OCI-LY1 (cell line): ENCODE measurements at regions not wholly inside any gene's neighbourhood (a gene's known extent, or its start where the extent isn't known, plus 50 kb on each side); places are given as distances from the start of the nearest gene placed in this dataset.

Source experiments
- H2AFZ ChIP-seq: fragments of 200-600 bp; sonication (generic), shearing (Covaris generic); 2 replicates; pipeline ENCODE4 v1.6.0; 2014; ENCODE audit warnings: antibody characterized with exemption, mild to moderate bottlenecking, low read length
- H3F3A ChIP-seq: fragments of 200-600 bp; sonication (generic), shearing (Covaris generic); 2 replicates; pipeline ENCODE4 v1.6.0; 2014; ENCODE audit warnings: mild to moderate bottlenecking, antibody characterized with exemption, low read length, moderate library complexity; ENCODE audit not compliant: insufficient read depth
- H3K27ac ChIP-seq: fragments of 200-600 bp; sonication (generic); 2 replicates; pipeline ENCODE4 v1.5.1; 2014; ENCODE audit warnings: low read length, mixed run types, mild to moderate bottlenecking, low read depth; ENCODE audit not compliant: poor library complexity, severe bottlenecking
- H3K27me3 ChIP-seq: fragments of 200-600 bp; sonication (generic); 2 replicates; pipeline ENCODE4 v1.6.0; 2014; ENCODE audit warnings: antibody characterized with exemption, mild to moderate bottlenecking, low read length, moderate library complexity; ENCODE audit not compliant: insufficient read depth
- H3K36me3 ChIP-seq: fragments of 200-600 bp; sonication (generic); 2 replicates; pipeline ENCODE4 v1.6.1; 2014; ENCODE audit warnings: mild to moderate bottlenecking, antibody characterized with exemption, low read length, moderate library complexity, mixed read lengths; ENCODE audit not compliant: insufficient read depth
- H3K4me1 ChIP-seq: fragments of 200-600 bp; sonication (generic); 2 replicates; pipeline ENCODE4 v1.5.1; 2014; ENCODE audit warnings: mild to moderate bottlenecking, low read length, moderate library complexity; ENCODE audit not compliant: insufficient read depth, severe bottlenecking
- H3K4me2 ChIP-seq: fragments of 200-600 bp; sonication (generic), shearing (Covaris generic); 2 replicates; pipeline ENCODE4 v1.6.1; 2014; ENCODE audit warnings: low read length
- H3K4me3 ChIP-seq: fragments of 200-600 bp; sonication (generic); 2 replicates; pipeline ENCODE4 v1.5.1; 2014; ENCODE audit warnings: low read length, low read depth, mild to moderate bottlenecking, mixed read lengths; ENCODE audit not compliant: poor library complexity, severe bottlenecking
- H3K79me2 ChIP-seq: fragments of 200-600 bp; shearing (Covaris generic); 2 replicates; pipeline ENCODE4 v1.6.1; 2016; ENCODE audit warnings: mixed run types, low read length, mixed read lengths; ENCODE audit not compliant: insufficient read depth
- H3K9ac ChIP-seq: fragments of 200-600 bp; sonication (generic), shearing (Covaris generic); 2 replicates; pipeline ENCODE4 v1.6.1; 2014; ENCODE audit warnings: mild to moderate bottlenecking, low read length, mixed read lengths
- H3K9me2 ChIP-seq: fragments of 200-600 bp; sonication (generic), shearing (Covaris generic); 2 replicates; pipeline ENCODE4 v1.6.1; 2014; ENCODE audit warnings: low read depth, mild to moderate bottlenecking, low read length, mixed read lengths
- H3K9me3 ChIP-seq: fragments of 200-600 bp; shearing (Covaris generic); 2 replicates; pipeline ENCODE4 v1.6.1; 2014; ENCODE audit warnings: low read length, mixed read lengths
- H4K20me1 ChIP-seq: fragments of 200-600 bp; sonication (generic), shearing (Covaris generic); 2 replicates; pipeline ENCODE4 v1.6.0; 2016; ENCODE audit warnings: mild to moderate bottlenecking, low read length; ENCODE audit not compliant: insufficient read depth
- EZH2 ChIP-seq: fragments of 200-600 bp; sonication (generic), shearing (Covaris generic); IDR thresholded peaks from 2 replicates; pipeline ENCODE4 v1.8.0; 2017; ENCODE audit warnings: borderline replicate concordance, mixed run types, mild to moderate bottlenecking, antibody characterized with exemption, low read length, moderate library complexity, mixed read lengths
- TF ChIP-seq, protein P1 (sequence below): fragments of 200-600 bp; sonication (generic), shearing (Covaris generic); IDR thresholded peaks from 2 replicates; pipeline ENCODE4 v1.5.1; 2017; ENCODE audit warnings: mild to moderate bottlenecking, antibody characterized with exemption, low read length, moderate library complexity, mixed read lengths

DNA sequence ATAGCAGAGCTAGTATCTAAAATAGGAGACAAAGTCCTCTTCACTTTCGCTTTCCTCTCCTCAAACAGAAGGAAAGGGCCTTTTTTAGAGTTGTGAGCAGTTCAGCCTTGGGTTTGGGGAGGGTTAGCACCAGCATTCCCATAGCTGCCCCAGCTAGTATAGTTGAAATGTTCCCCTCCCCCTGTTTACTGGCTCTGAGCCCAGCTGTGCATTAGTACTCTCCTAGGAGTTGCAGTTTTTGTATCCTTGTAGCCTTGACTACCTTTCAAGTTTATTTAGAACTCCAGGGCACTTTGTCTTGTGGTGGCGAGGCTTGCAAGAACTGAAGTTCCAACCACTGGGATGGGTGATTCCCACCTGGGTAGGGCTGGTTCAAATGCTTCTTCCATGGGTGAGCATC, 245.1 kb upstream of the NAALADL2 start:
- TF ChIP-seq EZH2: no peak
- TF ChIP-seq, protein P1, sequence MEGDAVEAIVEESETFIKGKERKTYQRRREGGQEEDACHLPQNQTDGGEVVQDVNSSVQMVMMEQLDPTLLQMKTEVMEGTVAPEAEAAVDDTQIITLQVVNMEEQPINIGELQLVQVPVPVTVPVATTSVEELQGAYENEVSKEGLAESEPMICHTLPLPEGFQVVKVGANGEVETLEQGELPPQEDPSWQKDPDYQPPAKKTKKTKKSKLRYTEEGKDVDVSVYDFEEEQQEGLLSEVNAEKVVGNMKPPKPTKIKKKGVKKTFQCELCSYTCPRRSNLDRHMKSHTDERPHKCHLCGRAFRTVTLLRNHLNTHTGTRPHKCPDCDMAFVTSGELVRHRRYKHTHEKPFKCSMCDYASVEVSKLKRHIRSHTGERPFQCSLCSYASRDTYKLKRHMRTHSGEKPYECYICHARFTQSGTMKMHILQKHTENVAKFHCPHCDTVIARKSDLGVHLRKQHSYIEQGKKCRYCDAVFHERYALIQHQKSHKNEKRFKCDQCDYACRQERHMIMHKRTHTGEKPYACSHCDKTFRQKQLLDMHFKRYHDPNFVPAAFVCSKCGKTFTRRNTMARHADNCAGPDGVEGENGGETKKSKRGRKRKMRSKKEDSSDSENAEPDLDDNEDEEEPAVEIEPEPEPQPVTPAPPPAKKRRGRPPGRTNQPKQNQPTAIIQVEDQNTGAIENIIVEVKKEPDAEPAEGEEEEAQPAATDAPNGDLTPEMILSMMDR: no peak
- H3K9ac ChIP-seq: no peak overlapping the region
- H3K4me3 ChIP-seq: no peak overlapping the region
- H4K20me1 ChIP-seq: no peaks in the 10 kb centered on the region
- H3F3A ChIP-seq: no peaks in the 10 kb centered on the region
- no peak overlapping the region for H3K27ac ChIP-seq
- H3K4me2 ChIP-seq: no peak overlapping the region
- H3K36me3 ChIP-seq: no peaks in the 10 kb centered on the region
- no peaks in the 10 kb centered on the region for H3K9me2 ChIP-seq
- no peaks in the 10 kb centered on the region for H3K4me1 ChIP-seq
- H3K9me3 ChIP-seq: no peaks in the 10 kb centered on the region
- H2AFZ ChIP-seq: no peak overlapping the region
- no peaks in the 10 kb centered on the region for H3K27me3 ChIP-seq
- H3K79me2 ChIP-seq: no peaks in the 10 kb centered on the region

DNA sequence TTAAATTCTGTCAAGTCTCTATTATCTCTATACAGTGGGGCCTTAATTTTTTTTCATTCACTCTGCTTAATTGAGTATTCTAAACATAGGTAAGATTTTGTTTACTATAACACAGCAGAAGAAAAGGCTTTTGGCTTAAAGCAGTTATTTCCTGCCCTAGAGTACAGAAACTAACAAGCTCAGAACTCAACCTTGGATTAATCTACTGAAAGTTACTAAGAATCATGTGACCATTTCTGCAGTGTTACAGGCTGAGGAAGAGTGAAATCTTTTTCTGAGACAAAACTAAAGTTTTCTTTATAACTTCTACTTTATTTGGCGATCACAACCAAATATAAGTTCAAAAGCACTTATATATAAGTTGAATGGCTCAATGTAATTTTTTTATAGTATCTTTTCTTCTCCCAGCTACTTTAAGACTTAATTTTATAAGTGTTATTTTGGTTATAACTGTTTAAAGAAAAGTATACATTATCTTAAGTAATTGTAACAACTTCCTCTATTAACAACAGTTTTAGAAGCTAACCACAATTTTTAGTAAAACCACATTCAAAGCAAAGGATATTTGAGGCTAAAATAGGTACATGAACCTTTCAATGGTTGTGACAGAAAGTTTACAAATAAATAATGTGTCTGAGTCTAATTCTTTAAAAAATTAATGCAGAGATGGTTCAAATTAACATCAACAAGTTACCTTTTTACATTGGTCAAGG, 240.6 kb upstream of the NAALADL2 start:
- H3K79me2 ChIP-seq: no peaks in the 10 kb centered on the region
- no peak overlapping the region for H3K4me2 ChIP-seq
- no peaks in the 10 kb centered on the region for H3K27me3 ChIP-seq
- TF ChIP-seq, protein P1: no peak
- no peak for TF ChIP-seq EZH2
- H2AFZ ChIP-seq: no peak overlapping the region
- no peaks in the 10 kb centered on the region for H3F3A ChIP-seq
- H3K4me1 ChIP-seq: no peaks in the 10 kb centered on the region
- no peak overlapping the region for H3K27ac ChIP-seq
- no peak overlapping the region for H3K4me3 ChIP-seq
- no peaks in the 10 kb centered on the region for H3K9me2 ChIP-seq
- H3K9me3 ChIP-seq: no peaks in the 10 kb centered on the region
- H3K9ac ChIP-seq: no peak overlapping the region
- no peaks in the 10 kb centered on the region for H4K20me1 ChIP-seq
- no peaks in the 10 kb centered on the region for H3K36me3 ChIP-seq

DNA sequence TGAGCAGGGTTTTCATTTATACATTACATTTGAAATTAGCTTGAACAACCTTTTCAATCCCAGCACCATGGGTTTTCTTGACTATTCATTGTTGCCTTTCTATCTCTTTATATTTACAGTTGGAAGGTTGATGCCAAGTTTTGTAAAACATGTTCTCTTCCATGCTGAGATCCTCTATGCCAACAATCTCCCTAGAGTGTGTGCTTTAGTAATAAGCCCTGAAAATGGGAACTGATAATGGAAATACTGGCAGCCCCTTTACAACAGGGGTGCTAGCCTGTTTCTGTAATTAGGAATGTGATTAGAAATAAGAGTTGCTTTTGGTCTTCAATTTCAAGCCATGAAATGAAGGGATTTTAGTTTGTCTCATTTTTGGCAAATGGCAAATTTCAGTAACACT, 239.9 kb upstream of the NAALADL2 start:
- no peak overlapping the region for H2AFZ ChIP-seq

More for the DNA sequence above, 239.9 kb upstream of the NAALADL2 start:
- H3K27me3 ChIP-seq: no peaks in the 10 kb centered on the region
- H3K4me2 ChIP-seq: no peak overlapping the region
- no peaks in the 10 kb centered on the region for H4K20me1 ChIP-seq
- H3K36me3 ChIP-seq: no peaks in the 10 kb centered on the region
- no peaks in the 10 kb centered on the region for H3F3A ChIP-seq
- TF ChIP-seq, protein P1: no peak
- no peak for TF ChIP-seq EZH2
- H3K9ac ChIP-seq: no peak overlapping the region
- no peaks in the 10 kb centered on the region for H3K4me1 ChIP-seq
- H3K27ac ChIP-seq: no peak overlapping the region
- no peaks in the 10 kb centered on the region for H3K9me2 ChIP-seq
- H3K4me3 ChIP-seq: no peak overlapping the region
- H3K79me2 ChIP-seq: no peaks in the 10 kb centered on the region
- H3K9me3 ChIP-seq: no peaks in the 10 kb centered on the region
